ENCODE measurements at regions not wholly inside any gene's neighbourhood (a gene's known extent, or its start where the extent isn't known, plus 50 kb on each side); places are given as distances from the start of the nearest gene placed in this dataset.

- TF ChIP-seq CTCF (conservative IDR thresholded peaks at IDR 0.05) (no peak), ZFX (IDR thresholded peaks at IDR 0.05) (no peak)
These were observed 517.5 kb downstream of the RNF144B start for GRCh38 chr6:18904681-18905080.
